ENCODE measurements at regions not wholly inside any gene's neighbourhood (a gene's known extent, or its start where the extent isn't known, plus 50 kb on each side); places are given as distances from the start of the nearest gene placed in this dataset.

GRCh38 chr1:119308806-119309205 is 59.8 kb upstream of the HAO2 start:
- no peaks in the 10 kb centered on the region for H3K36me3 Mint-ChIP-seq
- H3K9me3 Mint-ChIP-seq = no peaks in the 10 kb centered on the region
- H3K4me3 Mint-ChIP-seq = no peak overlapping the region
- no peaks in the 10 kb centered on the region for H3K4me1 Mint-ChIP-seq
- H3K27me3 Mint-ChIP-seq = peaks cover 18% of the 10 kb centered on the region
- no peak overlapping the region for H3K27ac Mint-ChIP-seq

GRCh38 chr1:119310301-119310700 is 58.3 kb upstream of the HAO2 start:
- H3K9me3 Mint-ChIP-seq = no peaks in the 10 kb centered on the region
- no peaks in the 10 kb centered on the region for H3K36me3 Mint-ChIP-seq
- H3K4me3 Mint-ChIP-seq = no peak overlapping the region
- H3K27ac Mint-ChIP-seq = no peak overlapping the region
- peaks cover 22% of the 10 kb centered on the region for H3K27me3 Mint-ChIP-seq
- peaks cover 0 to 1% (median 0%) of the 10 kb centered on the region in 3 donors for H3K4me1 Mint-ChIP-seq

GRCh38 chr1:119312500-119312899 is 56.1 kb upstream of the HAO2 start:
- Mint-ChIP-seq H3K27me3 (peaks cover 20% of the 10 kb centered on the region), H3K9me3 (no peaks in the 10 kb centered on the region), H3K27ac (no peak overlapping the region), H3K36me3 (no peaks in the 10 kb centered on the region), H3K4me1 (peaks cover 0 to 1% (median 0%) of the 10 kb centered on the region in 3 donors), H3K4me3 (no peak overlapping the region)

- Mint-ChIP-seq H3K27me3 (peaks cover 18% of the 10 kb centered on the region), H3K27ac (no peak overlapping the region), H3K36me3 (no peaks in the 10 kb centered on the region), H3K9me3 (no peaks in the 10 kb centered on the region), H3K4me1 (peaks cover 0 to 1% (median 0%) of the 10 kb centered on the region in 3 donors), H3K4me3 (no peak overlapping the region)
Measured at GRCh38 chr1:119314001-119314796, 54.4 kb upstream of the HAO2 start.

- Mint-ChIP-seq H3K9me3 (no peaks in the 10 kb centered on the region), H3K4me3 (no peak overlapping the region), H3K27ac (no peak overlapping the region), H3K4me1 (peaks cover 0 to 1% (median 0%) of the 10 kb centered on the region in 3 donors), H3K36me3 (no peaks in the 10 kb centered on the region), H3K27me3 (peaks cover 7% of the 10 kb centered on the region)
Measured at GRCh38 chr1:119316870-119317416, 51.6 kb upstream of the HAO2 start.

GRCh38 chr1:119318466-119319309 is 49.9 kb upstream of the HAO2 start:
- H3K9me3 Mint-ChIP-seq = no peaks in the 10 kb centered on the region
- H3K4me1 Mint-ChIP-seq = peaks cover 0 to 5% (median 3%) of the 10 kb centered on the region in 3 donors
- no peak overlapping the region for H3K27ac Mint-ChIP-seq
- H3K4me3 Mint-ChIP-seq = no peak overlapping the region
- H3K27me3 Mint-ChIP-seq = peaks cover 4% of the 10 kb centered on the region
- H3K36me3 Mint-ChIP-seq = no peaks in the 10 kb centered on the region
